ENCODE measurements at regions not wholly inside any gene's neighbourhood (a gene's known extent, or its start where the extent isn't known, plus 50 kb on each side); places are given as distances from the start of the nearest gene placed in this dataset.

GRCh38 chr2:10215393-10215935, 87.2 kb upstream of the HPCAL1 start:
- Histone ChIP-seq H4K8ac (replicated peaks; ENCODE audit: insufficient read length, low read depth, low read length) (no peak overlapping the region), H4K91ac (ENCODE audit: insufficient read length, low read depth, low read length) (no peak overlapping the region), H3K4me1 (ENCODE audit: insufficient read depth, low read length) (peaks cover 2% of the 10 kb centered on the region; the same call in 1 of the 2 replicates), H4K5ac (ENCODE audit: insufficient read length, low read depth, low read length) (no peak overlapping the region), H3K27me3 (ENCODE audit: insufficient read depth, low read length) (no peaks in the 10 kb centered on the region), H3K56ac (ENCODE audit: insufficient read length, low read depth, low read length) (no peak overlapping the region), H2AK5ac (ENCODE audit: insufficient read length, low read length) (no peak overlapping the region), H3K79me1 (ENCODE audit: insufficient read depth, low read depth, low read length, poor library complexity, severe bottlenecking) (no peaks in the 10 kb centered on the region), H3K18ac (ENCODE audit: insufficient read length, low read depth, low read length) (no peak overlapping the region), H2BK5ac (ENCODE audit: insufficient read length, low read length) (no peak overlapping the region), H3K27ac (ENCODE audit: insufficient read length, low read depth, low read length) (no peak overlapping the region), H4K20me1 (ENCODE audit: control insufficient read depth, insufficient read depth, insufficient read length) (no peaks in the 10 kb centered on the region), H3K23me2 (ENCODE audit: insufficient read length, low read depth, low read length, poor library complexity, severe bottlenecking) (no peaks in the 10 kb centered on the region), H3K4me2 (ENCODE audit: insufficient read depth, insufficient read length, low read length) (no peak overlapping the region), H2BK12ac (ENCODE audit: insufficient read length, low read depth, low read length) (no peak overlapping the region), H3K9ac (ENCODE audit: extremely low read depth, insufficient read length, low read length) (no peak overlapping the region), H3K14ac (ENCODE audit: insufficient read depth, low read length) (no peak overlapping the region), H3K79me2 (ENCODE audit: insufficient read depth, low read length) (no peaks in the 10 kb centered on the region), H2BK20ac (ENCODE audit: low read depth, low read length, poor library complexity, severe bottlenecking) (no peak overlapping the region), H3K4ac (ENCODE audit: low read depth, low read length) (no peak overlapping the region), H2BK15ac (ENCODE audit: low read depth, low read length) (no peak overlapping the region), H3T11ph (ENCODE audit: low read length) (no peak overlapping the region), H2BK120ac (ENCODE audit: low read depth, low read length, poor library complexity, severe bottlenecking) (no peak overlapping the region), H3K23ac (ENCODE audit: insufficient read length, low read depth, low read length) (no peak overlapping the region), H2AFZ (ENCODE audit: low read length) (no peak overlapping the region), H3K9me3 (ENCODE audit: control insufficient read depth, low read depth, low read length) (no peaks in the 10 kb centered on the region)
- no peaks in the 10 kb centered on the region for H3K9me3 Mint-ChIP-seq
- no peak overlapping the region; a peak in 1 of 7 replicates for H3K27ac Mint-ChIP-seq
- TF ChIP-seq CTCF (conservative IDR thresholded peaks at IDR 0.05): no peak
- H3K4me1 Mint-ChIP-seq: peaks cover 15 to 35% of the 10 kb centered on the region in 2 experiments
- peaks cover 4% of the 10 kb centered on the region; the same call in 1 of the 2 replicates for H3K27me3 Mint-ChIP-seq (ENCODE audit: low read depth)
- H3K36me3 Mint-ChIP-seq (ENCODE audit: insufficient read depth in 1 of 3, low read depth in 3 of 3): no peaks in the 10 kb centered on the region
- no CpG with 5 or more reads among the region's 7 CpGs for WGBS (ENCODE audit: extremely low coverage, insufficient read length, low lambda C conversion rate)
- DNase-seq: no peak
- no peak overlapping the region for H3K4me3 Mint-ChIP-seq
